A549 (cell line): ENCODE measurements at regions not wholly inside any gene's neighbourhood (a gene's known extent, or its start where the extent isn't known, plus 50 kb on each side); places are given as distances from the start of the nearest gene placed in this dataset.

Source experiments
- ATAC-seq, 2 experiments: fragments of 200-7000 bp in 1 of 2; fragments of >200 bp in 1 of 2; cut with Nextera tagmentation in 1 of 2; cut with Tn5 transposase in 1 of 2; 3 replicates each; pipeline versions ENCODE4 v1.8.0 to v1.9.1; 2018 to 2020; ENCODE audit warnings: mild to moderate bottlenecking in 1 of 2, moderate library complexity in 1 of 2
- CTCF ChIA-PET: fragments of 300-600 bp; sonication (Branson Sonifier 250); formaldehyde crosslinking; extraction: SDS; loops from one replicate; lab custom pipeline; 2021; ENCODE audit warnings: antibody characterized with exemption, inconsistent platforms; lab: Yijun Ruan, JAX
- POLR2A ChIA-PET: fragments of 350-600 bp; formaldehyde crosslinking; extraction: SDS; loops from one replicate; lab custom pipeline; 2021; ENCODE audit warnings: antibody characterized with exemption, inconsistent platforms; lab: Yijun Ruan, JAX
- DNase-seq, 2 experiments: peaks; one replicate each; pipeline versions ENCODE4 v3.0.0 to v3.0.0-alpha.2; 2011 to 2016; ENCODE audit warnings: low read depth in 1 of 2, low spot score in 1 of 2
- FAIRE-seq: peaks from 2 replicates; lab custom pipeline; 2011; peaks lifted over from hg19 to GRCh38; lab: Jason Lieb, UNC
- H3K27ac ChIP-seq, 2 experiments: fragments of >200 bp; sonication (Bioruptor Twin); formaldehyde crosslinking; 3 replicates each; pipeline ENCODE4 v1.5.1; 2016 to 2017
- H3K4me1 ChIP-seq: fragments of >200 bp; sonication (Bioruptor Twin); formaldehyde crosslinking; 3 replicates; pipeline ENCODE4 v1.6.1; 2016
- H3K4me2 ChIP-seq: fragments of >200 bp; sonication (Bioruptor Twin); formaldehyde crosslinking; 3 replicates; pipeline ENCODE4 v1.6.1; 2016
- H3K4me3 ChIP-seq: fragments of >200 bp; sonication (Bioruptor Twin); formaldehyde crosslinking; 3 replicates; pipeline ENCODE4 v1.5.1; 2016
- H3K9me3 ChIP-seq: fragments of >200 bp; sonication (Bioruptor Twin); formaldehyde crosslinking; 3 replicates; pipeline ENCODE4 v1.6.1; 2016
- CBX8 ChIP-seq: fragments of 200-600 bp; sonication (generic); IDR thresholded peaks from 2 replicates; pipeline ENCODE4 v1.6.1; 2016
- CEBPB ChIP-seq, 2 experiments: fragments of >200 bp in 1 of 2; sonication (Bioruptor Twin) in 1 of 2; formaldehyde crosslinking in 1 of 2; IDR thresholded peaks; 2 replicates each; pipeline ENCODE4 v1.6.1; 2012 to 2016
- CHD2 ChIP-seq: fragments of 150-350 bp; IDR thresholded peaks from 2 replicates; pipeline ENCODE4 v1.6.1; 2014; ENCODE audit warnings: low read length; ENCODE audit not compliant: partially characterized antibody
- ELK1 ChIP-seq: fragments of 150-350 bp; IDR thresholded peaks from 2 replicates; pipeline ENCODE4 v1.6.1; 2014; ENCODE audit warnings: low read depth, mild to moderate bottlenecking, low read length
- EP300 ChIP-seq, 2 experiments: fragments of >200 bp; sonication (Bioruptor Twin); formaldehyde crosslinking; IDR thresholded peaks; 2 replicates in 1 of 2; 3 replicates in 1 of 2; pipeline ENCODE4 v1.6.1; 2016 to 2017
- FOXS1 ChIP-seq: fragments of 250-450 bp; sonication (Bioruptor Pico); IDR thresholded peaks from 2 replicates; pipeline ENCODE4 v1.5.0; 2020; ENCODE audit warnings: mild to moderate bottlenecking, moderate library complexity
- HDAC2 ChIP-seq: fragments of 200-600 bp; sonication (generic); IDR thresholded peaks from 2 replicates; pipeline ENCODE4 v1.6.1; 2016
- HOXA7 ChIP-seq: fragments of 250-450 bp; sonication (Bioruptor Pico); IDR thresholded peaks from 2 replicates; pipeline ENCODE4 v1.5.0; 2020; ENCODE audit warnings: mild to moderate bottlenecking, moderate library complexity
- HOXB5 ChIP-seq: fragments of 250-450 bp; sonication (Bioruptor Pico); IDR thresholded peaks from 2 replicates; pipeline ENCODE4 v1.5.0; 2020; ENCODE audit warnings: mild to moderate bottlenecking, moderate library complexity
- KDM5A ChIP-seq: fragments of 200-600 bp; sonication (generic); IDR thresholded peaks from 2 replicates; pipeline ENCODE4 v1.6.1; 2016; ENCODE audit warnings: antibody characterized with exemption, mild to moderate bottlenecking
- POLR2A ChIP-seq: IDR thresholded peaks from 2 replicates; pipeline ENCODE4 v1.6.1; 2012; ENCODE audit warnings: mild to moderate bottlenecking, low read length
- RARB ChIP-seq: fragments of 250-450 bp; sonication (Bioruptor Pico); IDR thresholded peaks from 2 replicates; pipeline ENCODE4 v1.8.0; 2021; ENCODE audit warnings: mild to moderate bottlenecking, moderate library complexity
- REST ChIP-seq: fragments of 200-600 bp; sonication (generic); IDR thresholded peaks from 2 replicates; pipeline ENCODE4 v1.6.1; 2016; ENCODE audit warnings: antibody characterized with exemption, mild to moderate bottlenecking, moderate library complexity
- RNF2 ChIP-seq: fragments of 200-600 bp; sonication (generic); IDR thresholded peaks from 2 replicates; pipeline ENCODE4 v1.6.1; 2016; ENCODE audit warnings: low read depth, mild to moderate bottlenecking, antibody characterized with exemption, moderate library complexity, borderline replicate concordance
- SMC3 ChIP-seq: fragments of >200 bp; sonication (Bioruptor Twin); formaldehyde crosslinking; IDR thresholded peaks from 3 replicates; pipeline ENCODE4 v1.6.1; 2018; ENCODE audit warnings: inconsistent platforms
- TP53 ChIP-seq: fragments of 250-450 bp; sonication (Bioruptor Pico); IDR thresholded peaks from 2 replicates; pipeline ENCODE4 v1.5.0; 2021; ENCODE audit warnings: mild to moderate bottlenecking, moderate library complexity
- USF2 ChIP-seq: fragments of 450-650 bp; IDR thresholded peaks from 2 replicates; pipeline ENCODE4 v1.6.1; 2014; ENCODE audit warnings: antibody characterized with exemption
- ZSCAN20 ChIP-seq: fragments of 250-450 bp; sonication (Bioruptor Pico); IDR thresholded peaks from 2 replicates; pipeline ENCODE4 v1.8.0; 2022; ENCODE audit warnings: mild to moderate bottlenecking, moderate library complexity
- WGBS: methylation state at CpG from one replicate; pipeline ENCODE4 v1.1.6; 2017; ENCODE audit errors: missing lambda C conversion rate; 5-methylcytosine and 5-hydroxymethylcytosine counted together
- TF ChIP-seq, protein P1 (sequence below): fragments of >200 bp; sonication (Bioruptor Twin); formaldehyde crosslinking; IDR thresholded peaks from 3 replicates; pipeline ENCODE4 v1.6.1; 2016
- TF ChIP-seq, protein P2 (sequence below): fragments of >200 bp; sonication (Bioruptor Twin); formaldehyde crosslinking; IDR thresholded peaks from 3 replicates; pipeline ENCODE4 v1.5.1; 2016
- TF ChIP-seq, protein P3 (sequence below): IDR thresholded peaks from 2 replicates; pipeline ENCODE4 v1.6.1; 2012; ENCODE audit warnings: low read depth, borderline replicate concordance

GRCh38 chr17:69690531-69690930 lies 276.0 kb downstream of the MAP2K6 start:
- FAIRE-seq = no peak
- H3K27ac ChIP-seq = no peak overlapping the region
- POLR2A ChIA-PET = no interaction called here
- CTCF ChIA-PET = interaction anchor here (0.6 to 0.8 kb wide), 2 partner anchors 9 to 901 kb away, joined by 3 to 4 read pairs; no protein-coding TSS in a partner anchor
- ATAC-seq = no peak
- no peak for DNase-seq
- no peak overlapping the region for H3K4me3 ChIP-seq
- no peak overlapping the region for H3K4me2 ChIP-seq
- no peak for TF ChIP-seq HDAC2
- no peak for TF ChIP-seq USF2
- TF ChIP-seq, protein P1, sequence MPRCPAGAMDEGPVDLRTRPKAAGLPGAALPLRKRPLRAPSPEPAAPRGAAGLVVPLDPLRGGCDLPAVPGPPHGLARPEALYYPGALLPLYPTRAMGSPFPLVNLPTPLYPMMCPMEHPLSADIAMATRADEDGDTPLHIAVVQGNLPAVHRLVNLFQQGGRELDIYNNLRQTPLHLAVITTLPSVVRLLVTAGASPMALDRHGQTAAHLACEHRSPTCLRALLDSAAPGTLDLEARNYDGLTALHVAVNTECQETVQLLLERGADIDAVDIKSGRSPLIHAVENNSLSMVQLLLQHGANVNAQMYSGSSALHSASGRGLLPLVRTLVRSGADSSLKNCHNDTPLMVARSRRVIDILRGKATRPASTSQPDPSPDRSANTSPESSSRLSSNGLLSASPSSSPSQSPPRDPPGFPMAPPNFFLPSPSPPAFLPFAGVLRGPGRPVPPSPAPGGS = no peak
- no peak for TF ChIP-seq RNF2
- TF ChIP-seq CHD2 = no peak
- TF ChIP-seq SMC3 = no peak
- TF ChIP-seq POLR2A = no peak
- TF ChIP-seq, protein P2, sequence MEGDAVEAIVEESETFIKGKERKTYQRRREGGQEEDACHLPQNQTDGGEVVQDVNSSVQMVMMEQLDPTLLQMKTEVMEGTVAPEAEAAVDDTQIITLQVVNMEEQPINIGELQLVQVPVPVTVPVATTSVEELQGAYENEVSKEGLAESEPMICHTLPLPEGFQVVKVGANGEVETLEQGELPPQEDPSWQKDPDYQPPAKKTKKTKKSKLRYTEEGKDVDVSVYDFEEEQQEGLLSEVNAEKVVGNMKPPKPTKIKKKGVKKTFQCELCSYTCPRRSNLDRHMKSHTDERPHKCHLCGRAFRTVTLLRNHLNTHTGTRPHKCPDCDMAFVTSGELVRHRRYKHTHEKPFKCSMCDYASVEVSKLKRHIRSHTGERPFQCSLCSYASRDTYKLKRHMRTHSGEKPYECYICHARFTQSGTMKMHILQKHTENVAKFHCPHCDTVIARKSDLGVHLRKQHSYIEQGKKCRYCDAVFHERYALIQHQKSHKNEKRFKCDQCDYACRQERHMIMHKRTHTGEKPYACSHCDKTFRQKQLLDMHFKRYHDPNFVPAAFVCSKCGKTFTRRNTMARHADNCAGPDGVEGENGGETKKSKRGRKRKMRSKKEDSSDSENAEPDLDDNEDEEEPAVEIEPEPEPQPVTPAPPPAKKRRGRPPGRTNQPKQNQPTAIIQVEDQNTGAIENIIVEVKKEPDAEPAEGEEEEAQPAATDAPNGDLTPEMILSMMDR = no peak
- WGBS = 88% methylated on average over 1 of the region's 1 CpG
- 0 out of 3 replicates have a peak, but pooled peaks cover 4% of the 10 kb centered on the region for H3K4me1 ChIP-seq
- H3K9me3 ChIP-seq = no peaks in the 10 kb centered on the region; the same call in 2 of the 3 replicates

DNA sequence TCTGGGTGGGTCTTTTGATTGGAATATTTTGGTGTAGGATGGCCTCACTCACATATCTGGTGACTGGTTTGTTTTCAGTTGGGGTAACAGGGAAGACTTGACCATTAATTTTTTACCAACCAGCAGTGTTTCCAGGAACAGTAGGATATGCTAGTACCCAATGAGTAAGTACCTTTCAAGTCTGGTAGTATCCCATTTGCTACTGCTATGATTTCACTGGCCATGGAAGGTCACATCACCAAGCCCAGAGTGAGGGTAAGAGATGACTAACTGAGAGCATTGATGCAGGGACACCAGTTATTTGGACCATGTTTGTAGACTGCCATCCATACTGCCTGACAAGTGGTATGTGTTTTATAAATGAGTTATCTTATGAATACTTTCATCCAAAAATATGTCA lies 277.7 kb downstream of the MAP2K6 start:
- TF ChIP-seq HOXA7 (no peak), RARB (CRISPR knock-in tag) (no peak), ZSCAN20 (no peak), KDM5A (no peak)
- TF ChIP-seq, protein P3, sequence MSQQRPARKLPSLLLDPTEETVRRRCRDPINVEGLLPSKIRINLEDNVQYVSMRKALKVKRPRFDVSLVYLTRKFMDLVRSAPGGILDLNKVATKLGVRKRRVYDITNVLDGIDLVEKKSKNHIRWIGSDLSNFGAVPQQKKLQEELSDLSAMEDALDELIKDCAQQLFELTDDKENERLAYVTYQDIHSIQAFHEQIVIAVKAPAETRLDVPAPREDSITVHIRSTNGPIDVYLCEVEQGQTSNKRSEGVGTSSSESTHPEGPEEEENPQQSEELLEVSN = no peak
- TF ChIP-seq, protein P1 = no peak
- no peak for ATAC-seq
- Histone ChIP-seq H3K9me3 (no peaks in the 10 kb centered on the region), H3K27ac (no peak overlapping the region), H3K4me1 (0 out of 3 replicates have a peak, but pooled peaks cover 4% of the 10 kb centered on the region), H3K4me3 (no peak overlapping the region), H3K4me2 (no peak overlapping the region)
- no peak for FAIRE-seq
- no peak for DNase-seq
- CTCF ChIA-PET = no interaction called here
- POLR2A ChIA-PET = no interaction called here

- no peak for ATAC-seq
- H3K4me1 ChIP-seq = 0 out of 3 replicates have a peak, but pooled peaks cover 4% of the 10 kb centered on the region
- no peak for DNase-seq
- H3K9me3 ChIP-seq = peaks cover 27% of the 10 kb centered on the region
- H3K4me2 ChIP-seq = no peak overlapping the region
- no peak for FAIRE-seq
- POLR2A ChIA-PET = no interaction called here
- 75% methylated on average over 6 of the region's 7 CpGs for WGBS
- no peak overlapping the region for H3K27ac ChIP-seq
- H3K4me3 ChIP-seq = no peak overlapping the region
- CTCF ChIA-PET = interaction anchor here (0.7 kb wide), 1 partner anchor 156 kb away, joined by 3 read pairs; no protein-coding TSS in a partner anchor
- TF ChIP-seq KDM5A (no peak), HOXB5 (CRISPR knock-in tag) (no peak), CBX8 (no peak), EP300 (IDR thresholded peaks at IDR 0.05) (no peak), ELK1 (no peak), FOXS1 (CRISPR knock-in tag) (no peak), REST (no peak), CEBPB (IDR thresholded peaks at IDR 0.05) (no peak), TP53 (CRISPR knock-in tag) (no peak), RARB (CRISPR knock-in tag) (no peak)
- TF ChIP-seq, protein P2 = no peak
Observed at GRCh38 chr17:69695646-69696045, 281.1 kb downstream of the MAP2K6 start.
